NCI-H460 (cell line): ENCODE measurements at regions not wholly inside any gene's neighbourhood (a gene's known extent, or its start where the extent isn't known, plus 50 kb on each side); places are given as distances from the start of the nearest gene placed in this dataset.

ENCODE experiments used
- DNase-seq: peaks from one replicate; pipeline ENCODE4 v3.0.0-alpha.2; 2016; ENCODE audit warnings: low read depth; ENCODE audit errors: extremely low read depth

- no peak for DNase-seq
These were observed 72.3 kb downstream of the GMNC start for GRCh38 chr3:190790185-190790584.

GRCh38 chr3:190786898-190787297, 75.6 kb downstream of the GMNC start:
- no peak for DNase-seq

GRCh38 chr3:190785047-190785446, 77.4 kb downstream of the GMNC start:
- DNase-seq: no peak

GRCh38 chr3:190780524-190780923, 82.0 kb downstream of the GMNC start:
- no peak for DNase-seq

GRCh38 chr3:190774633-190775032, 87.9 kb downstream of the GMNC start:
- DNase-seq: no peak

- no peak for DNase-seq
These were observed 88.5 kb downstream of the GMNC start for GRCh38 chr3:190773948-190774347.

- DNase-seq: no peak
These were observed 89.7 kb downstream of the GMNC start for GRCh38 chr3:190772831-190773230.

- DNase-seq: no peak
These were observed 93.6 kb downstream of the GMNC start for GRCh38 chr3:190768891-190769290.

- no peak for DNase-seq
These were observed 94.6 kb downstream of the GMNC start for GRCh38 chr3:190767851-190768250.

- DNase-seq: no peak
These were observed 98.0 kb downstream of the GMNC start for GRCh38 chr3:190764231-190765134.

GRCh38 chr3:190762801-190763200, 99.7 kb downstream of the GMNC start:
- no peak for DNase-seq

- DNase-seq: no peak
These were observed 114.9 kb downstream of the GMNC start for GRCh38 chr3:190747571-190747970.

GRCh38 chr3:190746986-190747385, 115.5 kb downstream of the GMNC start:
- no peak for DNase-seq

- no peak for DNase-seq
These were observed 116.0 kb downstream of the GMNC start for GRCh38 chr3:190746531-190746930.

- no peak for DNase-seq
These were observed 120.7 kb downstream of the GMNC start for GRCh38 chr3:190741788-190742187.

- no peak for DNase-seq
These were observed 122.8 kb downstream of the GMNC start for GRCh38 chr3:190739641-190740185.

GRCh38 chr3:190738636-190739155, 123.8 kb downstream of the GMNC start:
- no peak for DNase-seq

- no peak for DNase-seq
These were observed 125.0 kb downstream of the GMNC start for GRCh38 chr3:190737446-190737845.

- no peak for DNase-seq
These were observed 128.0 kb downstream of the GMNC start for GRCh38 chr3:190734490-190734889.

GRCh38 chr3:190733591-190734146, 128.8 kb downstream of the GMNC start:
- no peak for DNase-seq

- DNase-seq: no peak
These were observed 130.9 kb downstream of the GMNC start for GRCh38 chr3:190731596-190731995.
